DOHH2 (cell line): ENCODE measurements at regions not wholly inside any gene's neighbourhood (a gene's known extent, or its start where the extent isn't known, plus 50 kb on each side); places are given as distances from the start of the nearest gene placed in this dataset.

ENCODE experiments used
- EZH2phosphoT487 ChIP-seq: fragments of 200-600 bp; sonication (generic); IDR thresholded peaks from 2 replicates; pipeline ENCODE4 v1.6.1; 2017; ENCODE audit warnings: borderline replicate concordance, mild to moderate bottlenecking, antibody characterized with exemption, low read length, moderate library complexity, mixed read lengths
- TF ChIP-seq, protein P1 (sequence below): fragments of 200-600 bp; sonication (generic); IDR thresholded peaks from one replicate; pipeline ENCODE4 v1.5.1; 2014; ENCODE audit warnings: antibody characterized with exemption, mild to moderate bottlenecking, low read depth, low read length; ENCODE audit not compliant: poor library complexity, severe bottlenecking

GRCh38 chr4:26161030-26161824 lies 159.6 kb upstream of the RBPJ start:
- TF ChIP-seq, protein P1, sequence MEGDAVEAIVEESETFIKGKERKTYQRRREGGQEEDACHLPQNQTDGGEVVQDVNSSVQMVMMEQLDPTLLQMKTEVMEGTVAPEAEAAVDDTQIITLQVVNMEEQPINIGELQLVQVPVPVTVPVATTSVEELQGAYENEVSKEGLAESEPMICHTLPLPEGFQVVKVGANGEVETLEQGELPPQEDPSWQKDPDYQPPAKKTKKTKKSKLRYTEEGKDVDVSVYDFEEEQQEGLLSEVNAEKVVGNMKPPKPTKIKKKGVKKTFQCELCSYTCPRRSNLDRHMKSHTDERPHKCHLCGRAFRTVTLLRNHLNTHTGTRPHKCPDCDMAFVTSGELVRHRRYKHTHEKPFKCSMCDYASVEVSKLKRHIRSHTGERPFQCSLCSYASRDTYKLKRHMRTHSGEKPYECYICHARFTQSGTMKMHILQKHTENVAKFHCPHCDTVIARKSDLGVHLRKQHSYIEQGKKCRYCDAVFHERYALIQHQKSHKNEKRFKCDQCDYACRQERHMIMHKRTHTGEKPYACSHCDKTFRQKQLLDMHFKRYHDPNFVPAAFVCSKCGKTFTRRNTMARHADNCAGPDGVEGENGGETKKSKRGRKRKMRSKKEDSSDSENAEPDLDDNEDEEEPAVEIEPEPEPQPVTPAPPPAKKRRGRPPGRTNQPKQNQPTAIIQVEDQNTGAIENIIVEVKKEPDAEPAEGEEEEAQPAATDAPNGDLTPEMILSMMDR: peak; percentile 43
- TF ChIP-seq EZH2phosphoT487: no peak
